ENCODE measurements at regions not wholly inside any gene's neighbourhood (a gene's known extent, or its start where the extent isn't known, plus 50 kb on each side); places are given as distances from the start of the nearest gene placed in this dataset.

GRCh38 chr2:58607448-58607847 is 366.3 kb upstream of the FANCL start:
- TF ChIP-seq CREB1 (IDR thresholded peaks at IDR 0.05; ENCODE audit: low read depth), result no peak
- no peak for TF ChIP-seq RELA (IDR thresholded peaks at IDR 0.05; ENCODE audit: borderline replicate concordance, partially characterized antibody)
- TF ChIP-seq ATF2 (IDR thresholded peaks at IDR 0.05; ENCODE audit: low read length), result no peak
- TF ChIP-seq CTCF (IDR thresholded peaks at IDR 0.05 in 2 of 3, conservative IDR thresholded peaks at IDR 0.05 in 1 of 3; ENCODE audit: control insufficient read depth in 2 of 3, extremely low read depth in 1 of 3, insufficient read depth in 1 of 3, low read depth in 3 of 3, low read length in 3 of 3), result no peak
- no peak for TF ChIP-seq RBBP5 (conservative IDR thresholded peaks at IDR 0.05)
- TF ChIP-seq NFIC (IDR thresholded peaks at IDR 0.05; ENCODE audit: low read depth, low read length), result no peak
- TF ChIP-seq YY1 (IDR thresholded peaks at IDR 0.05; ENCODE audit: low read depth, low read length), result no peak

Measured in GM12878 (cell line).